ENCODE measurements at regions not wholly inside any gene's neighbourhood (a gene's known extent, or its start where the extent isn't known, plus 50 kb on each side); places are given as distances from the start of the nearest gene placed in this dataset.
"Not testable (repeated sequence)": the region's sequence is repeated elsewhere in the genome, so short reads cannot be mapped to it uniquely, and the experiment has no call there.

DNA sequence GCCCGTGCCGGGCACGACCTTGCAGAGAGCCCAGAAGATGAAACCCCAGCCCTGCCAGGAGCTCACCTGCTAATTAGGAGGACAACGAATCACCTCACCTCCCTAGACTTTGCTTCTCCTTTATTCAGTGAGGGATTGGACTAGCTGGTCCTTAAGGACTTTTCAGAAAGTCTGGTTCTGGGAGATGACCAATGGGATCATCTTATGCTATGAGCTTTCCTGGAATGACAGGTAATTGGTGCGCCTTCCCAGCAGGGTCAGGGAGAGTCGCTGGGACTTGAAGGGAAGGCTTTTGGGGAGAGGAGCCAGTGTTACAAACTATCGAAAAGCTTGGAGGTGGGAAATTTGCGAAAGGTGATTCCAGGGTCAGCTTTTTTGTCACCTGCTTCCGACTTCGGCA, 159.1 kb downstream of the KLRB1 start:
- not testable (repeated sequence) for DNase-seq

DNA sequence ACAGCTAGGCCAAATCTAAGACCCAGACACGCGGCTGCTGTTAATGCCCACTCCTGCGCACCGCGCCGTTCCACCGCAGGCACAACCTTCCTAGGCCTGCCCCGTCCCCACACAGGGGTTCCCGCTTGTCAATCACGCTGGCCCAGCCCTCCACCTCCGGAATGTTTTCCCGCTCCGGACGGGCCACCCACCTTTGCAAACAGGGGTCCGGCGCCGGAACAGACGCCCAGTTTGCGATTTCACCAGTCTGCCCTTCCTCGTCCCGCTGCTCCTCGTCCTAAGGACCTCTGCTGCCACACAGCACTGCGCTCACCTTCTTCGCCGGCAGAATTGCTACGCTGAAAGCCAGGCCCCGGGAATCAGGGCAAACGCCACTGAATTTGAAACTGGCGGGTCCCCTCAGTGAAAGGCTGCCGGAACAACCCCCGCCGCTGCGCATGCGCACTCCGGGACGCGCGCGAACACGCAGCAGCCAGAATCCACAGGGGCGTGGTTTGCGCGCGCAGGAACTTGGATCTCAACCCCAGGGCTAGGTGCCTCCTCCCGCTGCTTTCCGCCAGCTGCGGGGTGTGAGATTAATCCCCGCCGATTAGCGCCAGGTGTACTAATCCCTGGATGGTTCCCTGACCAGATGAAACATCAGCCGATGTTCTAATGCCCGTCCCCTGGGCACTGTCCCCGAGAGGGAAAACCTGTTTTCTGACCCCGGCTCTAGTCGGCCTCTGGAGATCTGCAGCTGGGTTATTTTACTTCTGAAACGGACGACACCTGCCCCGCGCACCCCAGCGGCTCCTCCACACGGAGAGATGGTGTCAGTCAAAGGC, 159.7 kb downstream of the KLRB1 start:
- peak; percentile 80 for DNase-seq

- not testable (repeated sequence) for DNase-seq
Observed at GRCh38 chr12:9446883-9447761, 160.6 kb downstream of the KLRB1 start.

- DNase-seq, result not testable (repeated sequence)
Observed at GRCh38 chr12:9440428-9440827, 167.3 kb downstream of the KLRB1 start.

DNA sequence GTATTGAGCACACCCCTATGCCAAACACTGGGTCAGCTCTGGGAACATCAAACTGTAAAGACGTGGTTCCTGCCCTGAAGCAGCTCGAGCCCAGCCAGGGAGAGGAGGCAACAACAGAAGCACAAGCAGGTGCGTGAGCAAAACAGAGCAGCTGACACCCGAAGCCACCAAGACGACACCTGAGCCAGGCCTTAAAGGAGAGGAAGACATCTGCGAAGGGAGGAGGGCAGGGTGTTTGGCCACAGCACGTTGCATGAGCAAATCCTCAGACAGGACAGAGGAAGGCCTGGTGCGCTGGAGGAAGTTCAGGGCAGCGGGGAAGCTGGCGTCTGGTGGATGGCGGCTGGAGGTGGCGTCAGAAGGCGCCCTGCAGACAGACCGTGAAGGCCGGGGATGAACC, 172.0 kb downstream of the KLRB1 start:
- not testable (repeated sequence) for DNase-seq

GRCh38 chr12:9430385-9430784, 177.3 kb downstream of the KLRB1 start:
- DNase-seq, result not testable (repeated sequence)

GRCh38 chr12:9428856-9429255, 178.9 kb downstream of the KLRB1 start:
- DNase-seq, result not testable (repeated sequence)

DNA sequence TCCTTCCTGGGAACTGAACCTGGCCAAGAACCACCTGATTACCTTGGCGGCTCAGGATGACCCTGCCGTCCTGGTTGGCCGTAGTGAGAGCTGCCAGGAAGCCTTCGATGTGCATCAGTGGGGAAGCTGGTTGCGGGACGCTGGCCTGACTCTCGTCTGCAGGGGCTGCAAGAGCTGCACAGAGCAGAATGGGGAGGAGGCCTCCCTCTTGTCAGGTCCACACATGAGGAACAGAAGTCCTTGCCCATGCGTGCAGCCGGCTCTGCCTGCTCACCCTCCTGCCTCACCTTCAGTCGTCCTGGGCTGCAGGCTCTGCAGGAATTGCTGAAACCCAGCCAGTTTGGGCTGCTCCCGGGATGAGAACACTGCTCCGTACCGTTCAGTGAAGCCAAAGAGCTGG, 182.3 kb downstream of the KLRB1 start:
- not testable (repeated sequence) for DNase-seq

- not testable (repeated sequence) for DNase-seq
Observed at GRCh38 chr12:9424175-9424740, 183.5 kb downstream of the KLRB1 start.

- not testable (repeated sequence) for DNase-seq
Observed at GRCh38 chr12:9422689-9423088, 185.0 kb downstream of the KLRB1 start.

GRCh38 chr12:9421520-9422086, 186.1 kb downstream of the KLRB1 start:
- DNase-seq, result not testable (repeated sequence)

DNA sequence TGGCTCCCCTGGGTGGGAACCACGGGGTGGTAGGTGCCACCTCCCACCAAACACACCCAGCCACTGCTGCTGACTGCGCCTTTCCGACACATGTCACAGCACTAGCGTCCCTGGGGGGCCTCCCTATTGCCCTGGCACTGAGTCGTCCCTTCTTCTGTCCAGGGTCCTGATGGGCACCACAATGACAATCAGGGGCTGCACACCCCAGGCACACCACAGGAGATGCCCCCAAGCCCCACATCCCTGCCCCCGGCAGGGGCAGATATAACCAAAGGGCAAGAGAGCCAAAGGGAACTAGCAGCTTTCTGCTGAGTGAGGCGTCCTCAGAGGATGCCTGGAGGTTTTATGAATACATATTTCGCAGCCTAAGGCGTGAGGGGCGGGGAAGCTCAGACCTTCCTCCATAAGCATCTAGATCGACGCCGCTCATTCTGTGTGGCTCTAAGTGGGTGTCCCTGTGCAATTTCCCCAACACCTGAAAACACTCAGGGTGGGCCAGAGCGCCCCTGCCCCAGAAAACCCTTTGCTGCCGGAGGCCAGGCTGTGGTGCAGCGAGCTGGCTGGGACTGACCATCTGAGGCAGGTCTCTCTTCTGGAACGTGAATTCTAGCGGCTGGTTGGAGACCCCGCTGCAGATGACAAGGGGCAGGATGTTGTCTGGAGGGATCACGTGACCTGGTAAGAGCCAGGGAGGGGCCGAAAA, 186.7 kb downstream of the KLRB1 start:
- DNase-seq, result not testable (repeated sequence)

- DNase-seq, result not testable (repeated sequence)
Observed at GRCh38 chr12:9418669-9419041, 189.1 kb downstream of the KLRB1 start.

DNA sequence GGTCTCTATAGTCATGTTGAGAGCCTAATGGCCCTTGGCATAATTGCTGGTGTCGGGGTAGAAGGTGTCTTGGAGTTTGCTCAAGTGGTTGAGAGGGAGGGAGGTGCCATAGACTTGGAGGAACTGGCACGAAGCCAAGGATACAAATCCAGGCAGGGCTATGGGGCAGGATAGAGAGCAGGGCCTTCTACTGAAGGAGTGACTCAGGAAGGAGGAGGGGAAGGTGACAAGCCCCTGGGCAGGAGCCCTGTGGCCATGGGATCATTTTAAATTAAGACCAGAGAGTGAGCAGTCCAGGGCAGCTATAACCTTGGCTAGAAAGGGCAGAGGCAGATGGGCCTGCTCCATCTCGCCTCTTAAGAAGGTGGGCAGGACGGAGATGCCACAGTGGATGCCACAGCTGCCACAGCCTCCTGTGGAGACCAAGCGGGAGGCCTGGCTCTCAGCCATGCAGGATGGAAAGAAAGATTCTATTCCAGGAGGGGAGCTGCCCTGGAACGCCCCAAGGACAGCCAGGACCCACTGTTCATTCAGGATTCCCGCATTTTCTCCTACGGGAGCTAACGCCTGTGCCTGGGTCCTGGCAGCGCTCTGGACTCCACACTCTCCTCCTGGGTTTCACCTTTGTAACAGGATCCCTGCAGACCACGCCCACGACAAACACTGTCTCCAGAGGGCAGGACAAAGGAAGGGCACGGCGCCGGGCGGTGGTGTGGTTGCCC, 189.6 kb downstream of the KLRB1 start:
- not testable (repeated sequence) for DNase-seq

- not testable (repeated sequence) for DNase-seq
Observed at GRCh38 chr12:9417341-9417740, 190.4 kb downstream of the KLRB1 start.

DNA sequence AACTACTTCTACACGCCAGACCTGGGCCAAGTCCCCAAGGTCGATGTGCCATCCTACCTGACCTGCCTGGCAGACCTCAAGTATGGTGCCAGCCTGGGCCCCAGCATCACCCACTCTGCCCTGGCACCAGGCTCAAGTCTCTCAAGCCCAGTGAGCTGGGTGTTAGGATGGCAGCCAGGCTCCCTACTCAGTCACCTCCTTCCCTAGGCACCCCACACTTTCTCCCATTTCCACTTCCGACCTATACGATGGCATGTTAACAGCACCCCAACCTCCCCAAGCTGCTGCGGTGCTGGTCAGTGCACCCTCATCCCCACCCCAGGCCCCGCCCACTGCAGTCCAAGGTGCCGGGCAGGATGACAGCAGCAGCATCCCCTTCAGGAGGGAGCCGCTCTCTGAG, 191.4 kb downstream of the KLRB1 start:
- DNase-seq, result not testable (repeated sequence)

DNA sequence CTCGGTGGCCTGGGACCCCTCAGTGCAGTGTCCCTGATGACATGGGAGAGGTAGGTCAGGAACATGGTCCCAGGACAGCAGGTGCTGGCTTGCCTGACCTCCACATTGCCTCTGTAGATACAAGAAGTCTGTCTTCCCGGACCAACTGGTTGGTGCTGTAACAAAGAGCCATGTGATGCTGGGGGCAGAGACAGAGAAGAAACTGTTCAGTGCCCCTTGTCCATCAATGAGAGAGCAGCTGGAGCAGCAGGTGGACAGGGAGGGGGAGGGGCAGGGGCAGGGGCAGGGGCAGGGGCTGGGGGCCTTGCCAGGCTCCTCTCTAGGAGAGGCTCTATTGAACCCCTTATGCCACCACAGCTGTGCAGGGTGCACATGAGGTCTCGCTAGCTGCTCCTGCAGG, 191.8 kb downstream of the KLRB1 start:
- DNase-seq, result not testable (repeated sequence)

- DNase-seq, result not testable (repeated sequence)
Observed at GRCh38 chr12:9413862-9414261, 193.9 kb downstream of the KLRB1 start.

DNA sequence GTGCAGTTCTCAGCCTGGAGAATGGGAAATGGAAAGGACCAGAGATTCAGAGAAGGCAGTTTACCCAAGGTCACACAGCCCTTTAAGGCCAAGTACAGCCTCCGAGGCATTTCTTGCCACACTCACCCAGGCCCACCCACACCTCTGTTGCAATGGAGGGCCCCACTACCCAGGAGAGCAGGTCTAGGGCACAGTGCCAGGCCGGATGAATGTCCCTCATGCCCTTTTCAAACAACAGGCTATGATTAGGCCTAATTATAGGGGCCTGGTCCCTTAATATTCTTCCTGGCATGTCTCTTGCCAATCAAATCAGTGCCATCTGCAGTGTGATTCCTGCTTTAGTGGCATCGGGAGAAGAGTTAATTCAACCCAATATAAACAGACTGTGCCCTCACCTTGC, 195.3 kb downstream of the KLRB1 start:
- not testable (repeated sequence) for DNase-seq

- DNase-seq, result not testable (repeated sequence)
Observed at GRCh38 chr12:9411616-9412268, 196.0 kb downstream of the KLRB1 start.

GRCh38 chr12:9407425-9407748, 199.2 kb upstream of the PZP start:
- DNase-seq, result not testable (repeated sequence)

Measured in fibroblast of upper back skin (primary cell).